Fibroblast of villous mesenchyme (primary cell): ENCODE measurements at regions not wholly inside any gene's neighbourhood (a gene's known extent, or its start where the extent isn't known, plus 50 kb on each side); places are given as distances from the start of the nearest gene placed in this dataset.

ENCODE experiments used
- DNase-seq: peaks from one replicate; pipeline ENCODE4 v3.0.0-alpha.2; 2010; ENCODE audit warnings: low read depth
- H3K4me3 ChIP-seq: 2 replicates; pipeline ENCODE4 v1.5.1; 2011; ENCODE audit warnings: low read depth, mild to moderate bottlenecking, low read length
- TF ChIP-seq, protein P1 (sequence below): IDR thresholded peaks from 2 replicates; pipeline ENCODE4 v1.5.1; 2012; ENCODE audit warnings: low read depth, mild to moderate bottlenecking, low read length; ENCODE audit not compliant: insufficient read depth

DNA sequence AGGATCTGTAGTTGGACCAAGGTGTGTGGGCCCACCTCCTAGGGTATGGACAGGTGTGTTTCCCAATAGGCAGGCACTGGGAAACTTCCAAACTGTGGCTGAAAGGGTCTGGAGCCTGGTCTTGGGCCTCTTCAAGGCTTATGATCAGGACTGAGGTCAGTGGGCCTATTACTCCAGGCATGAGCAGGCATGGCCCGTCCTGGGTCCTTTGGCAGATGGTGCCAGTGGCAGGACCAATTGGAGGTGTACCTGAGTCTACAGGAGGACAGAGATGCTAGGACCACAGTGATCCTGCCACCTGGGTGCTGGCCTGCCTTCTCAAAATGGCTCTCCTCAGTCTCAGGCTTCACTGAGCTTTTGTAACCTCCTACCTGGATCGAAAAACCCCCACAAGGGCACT, 95.4 kb downstream of the RAB18 start:
- H3K4me3 ChIP-seq: no peak overlapping the region
- no peak for DNase-seq
- TF ChIP-seq, protein P1, sequence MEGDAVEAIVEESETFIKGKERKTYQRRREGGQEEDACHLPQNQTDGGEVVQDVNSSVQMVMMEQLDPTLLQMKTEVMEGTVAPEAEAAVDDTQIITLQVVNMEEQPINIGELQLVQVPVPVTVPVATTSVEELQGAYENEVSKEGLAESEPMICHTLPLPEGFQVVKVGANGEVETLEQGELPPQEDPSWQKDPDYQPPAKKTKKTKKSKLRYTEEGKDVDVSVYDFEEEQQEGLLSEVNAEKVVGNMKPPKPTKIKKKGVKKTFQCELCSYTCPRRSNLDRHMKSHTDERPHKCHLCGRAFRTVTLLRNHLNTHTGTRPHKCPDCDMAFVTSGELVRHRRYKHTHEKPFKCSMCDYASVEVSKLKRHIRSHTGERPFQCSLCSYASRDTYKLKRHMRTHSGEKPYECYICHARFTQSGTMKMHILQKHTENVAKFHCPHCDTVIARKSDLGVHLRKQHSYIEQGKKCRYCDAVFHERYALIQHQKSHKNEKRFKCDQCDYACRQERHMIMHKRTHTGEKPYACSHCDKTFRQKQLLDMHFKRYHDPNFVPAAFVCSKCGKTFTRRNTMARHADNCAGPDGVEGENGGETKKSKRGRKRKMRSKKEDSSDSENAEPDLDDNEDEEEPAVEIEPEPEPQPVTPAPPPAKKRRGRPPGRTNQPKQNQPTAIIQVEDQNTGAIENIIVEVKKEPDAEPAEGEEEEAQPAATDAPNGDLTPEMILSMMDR: no peak

DNA sequence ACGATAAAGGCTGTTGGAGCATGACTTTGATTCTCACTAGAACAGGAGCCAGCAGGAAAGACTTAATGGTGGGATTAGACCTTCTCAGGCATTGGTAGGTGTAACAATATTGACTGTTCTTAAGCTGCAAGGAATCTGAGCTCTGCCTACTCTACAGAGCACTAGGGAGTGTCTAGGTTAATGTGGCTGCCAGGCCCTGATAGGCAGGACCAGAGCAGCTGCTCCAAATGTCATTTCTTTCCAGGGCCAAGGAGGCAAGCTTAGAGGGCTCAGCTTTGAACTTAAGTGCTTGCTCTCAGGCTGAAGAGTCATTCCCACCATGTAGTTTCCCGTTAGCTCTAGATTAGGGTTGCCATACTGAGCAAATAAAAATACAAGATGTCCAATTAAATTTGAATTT, 96.8 kb downstream of the RAB18 start:
- DNase-seq: no peak

DNA sequence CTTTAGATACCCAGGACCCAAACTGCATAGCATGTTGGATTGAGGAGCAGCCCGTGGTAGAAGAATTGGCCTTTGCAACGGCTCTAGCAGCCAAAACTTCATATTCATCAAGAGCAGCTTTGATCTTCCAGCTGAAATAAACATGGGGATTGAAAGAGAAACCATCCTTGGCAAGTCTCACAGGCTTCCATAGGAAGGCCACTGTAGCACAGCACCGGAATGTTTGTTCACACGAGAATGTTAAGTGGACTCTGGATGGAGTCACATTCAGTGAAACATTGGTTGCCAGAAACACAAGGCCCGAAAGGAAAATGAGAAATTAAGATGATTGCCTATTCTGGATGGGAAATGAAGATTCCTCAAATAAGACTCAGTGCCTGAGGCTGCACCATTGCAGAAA, 97.4 kb downstream of the RAB18 start:
- TF ChIP-seq, protein P1: no peak
- DNase-seq: no peak
- H3K4me3 ChIP-seq: no peak overlapping the region

More for the DNA sequence above, 96.8 kb downstream of the RAB18 start:
- H3K4me3 ChIP-seq: no peak overlapping the region
- TF ChIP-seq, protein P1: no peak

DNA sequence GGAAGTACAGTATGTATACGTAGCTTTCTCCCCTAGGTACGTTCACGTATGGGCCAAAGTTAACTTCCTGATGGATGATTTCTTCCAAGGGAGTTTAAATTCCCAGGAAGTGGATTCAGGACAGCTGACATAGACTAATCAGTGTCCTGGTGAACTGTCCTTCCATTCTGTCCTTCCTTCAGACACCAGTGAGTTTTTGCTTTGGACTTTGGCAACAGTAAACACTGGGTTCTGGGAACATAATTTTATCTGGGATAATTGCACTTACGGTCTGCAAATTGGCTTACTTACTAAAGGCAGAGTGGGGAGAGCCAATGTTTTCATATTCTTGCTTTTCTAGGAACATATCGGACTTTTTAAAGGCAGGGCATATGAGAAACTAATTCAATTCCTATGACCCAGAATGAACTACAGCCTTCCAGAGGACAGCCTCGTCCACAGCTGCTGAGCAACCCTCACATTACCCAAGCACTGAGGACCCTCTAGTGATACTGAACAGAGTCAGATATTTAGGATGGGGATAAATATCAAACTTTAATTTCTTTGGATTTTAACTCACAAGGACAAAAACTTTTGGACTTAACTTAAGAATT, 97.9 kb downstream of the RAB18 start:
- TF ChIP-seq, protein P1: no peak
- H3K4me3 ChIP-seq: no peak overlapping the region
- no peak for DNase-seq

DNA sequence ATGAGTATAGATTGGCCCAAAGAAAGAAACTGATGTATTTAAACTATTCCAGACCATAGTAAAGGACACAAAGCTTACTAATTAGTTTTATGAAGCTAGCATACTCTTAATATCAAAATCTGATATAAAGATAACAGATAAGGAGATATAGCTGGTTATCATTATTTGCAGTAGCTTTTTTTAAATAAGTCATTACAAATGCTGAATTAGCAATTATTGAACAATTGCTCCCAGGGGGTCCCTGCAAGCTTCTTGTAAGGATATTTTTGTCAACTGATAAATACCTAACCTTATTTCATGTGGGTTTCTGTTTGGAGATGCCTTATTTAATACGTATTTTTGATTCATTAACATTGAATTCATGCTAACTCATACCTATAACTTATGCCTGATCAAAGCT, 99.0 kb downstream of the RAB18 start:
- no peak for DNase-seq
- no peak overlapping the region for H3K4me3 ChIP-seq
- TF ChIP-seq, protein P1: no peak

DNA sequence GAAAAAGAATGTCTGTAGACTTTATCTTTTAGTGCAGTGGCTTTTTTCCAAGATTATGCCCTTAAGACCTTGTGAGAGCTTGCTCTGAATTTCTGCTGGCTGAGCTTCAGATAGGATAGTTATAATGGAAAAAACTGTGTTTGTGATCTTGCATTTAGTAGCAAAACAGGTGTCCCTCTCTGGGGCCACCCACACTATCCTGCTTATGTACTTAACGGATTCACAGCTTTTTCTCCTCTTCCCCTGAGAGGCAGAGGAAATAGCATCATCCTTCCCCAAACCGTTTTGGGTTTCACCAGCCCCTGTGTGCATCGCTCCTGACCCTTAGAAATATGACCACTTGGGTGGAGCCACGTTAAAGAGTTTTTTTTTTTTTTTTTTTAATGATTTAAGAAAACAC, 101.2 kb downstream of the RAB18 start:
- TF ChIP-seq, protein P1: no peak
- H3K4me3 ChIP-seq: no peak overlapping the region
- DNase-seq: no peak

DNA sequence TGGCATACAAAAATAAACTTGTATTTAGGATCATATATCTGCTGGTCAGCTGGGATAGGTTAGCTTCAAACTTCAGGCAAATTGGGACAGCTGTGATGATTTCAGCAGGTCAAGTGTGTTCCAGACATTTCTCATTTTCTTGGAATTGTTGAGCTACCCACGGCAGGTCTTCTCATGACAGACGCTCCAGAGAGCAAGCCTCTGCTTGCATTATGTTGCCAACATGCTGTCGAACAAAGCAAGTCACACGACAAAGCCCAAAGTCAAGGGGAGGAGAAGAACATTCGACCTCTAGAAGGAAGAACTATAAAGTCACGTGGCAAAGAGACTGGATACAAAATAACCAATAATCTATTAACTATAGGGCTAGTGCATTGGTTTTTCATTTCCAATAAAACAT, 103.5 kb downstream of the RAB18 start:
- no peak for DNase-seq
- TF ChIP-seq, protein P1: no peak
- no peak overlapping the region for H3K4me3 ChIP-seq
